Kidney (tissue), 13 donors: ENCODE measurements at regions not wholly inside any gene's neighbourhood (a gene's known extent, or its start where the extent isn't known, plus 50 kb on each side); places are given as distances from the start of the nearest gene placed in this dataset.

ENCODE experiments used
- DNase-seq, 5 donors: peaks; one replicate each; pipeline ENCODE4 v3.0.0-alpha.2; 2013 to 2020
- FAIRE-seq: peaks from 2 replicates; lab custom pipeline; 2012; peaks lifted over from hg19 to GRCh38; lab: Jason Lieb, UNC
- H3K27ac ChIP-seq, 2 donors: one replicate each; pipeline ENCODE4 v1.7.0; 2013; ENCODE audit warnings: low read depth in 2 of 2, low read length in 2 of 2, inconsistent platforms in 1 of 2
- H3K27me3 ChIP-seq: one replicate; pipeline ENCODE4 v1.7.1; 2013; ENCODE audit warnings: low read length, inconsistent platforms; ENCODE audit not compliant: control insufficient read depth, insufficient read depth
- H3K36me3 ChIP-seq, 3 donors: one replicate each; pipeline versions ENCODE4 v1.7.0 to v1.7.1; 2013; ENCODE audit warnings: low read length in 3 of 3, control low read depth in 1 of 3, inconsistent platforms in 1 of 3; ENCODE audit not compliant: insufficient read depth in 3 of 3, control insufficient read depth in 2 of 3
- H3K4me1 ChIP-seq, 3 donors: one replicate each; pipeline versions ENCODE4 v1.7.0 to v1.7.1; 2013; ENCODE audit warnings: low read length in 3 of 3, inconsistent platforms in 1 of 3, low read depth in 1 of 3; ENCODE audit not compliant: control insufficient read depth in 2 of 3, insufficient read depth in 2 of 3
- H3K4me3 ChIP-seq, 3 donors: one replicate each; pipeline versions ENCODE4 v1.7.0 to v1.8.1; 2013; ENCODE audit warnings: low read length in 3 of 3, control low read depth in 1 of 3, inconsistent platforms in 1 of 3
- H3K9ac ChIP-seq, 3 donors: one replicate each; pipeline versions ENCODE4 v1.7.0 to v1.7.1; 2013; ENCODE audit warnings: low read length in 3 of 3, control low read depth in 1 of 3, inconsistent platforms in 1 of 3
- H3K9me3 ChIP-seq, 3 donors: one replicate each; pipeline versions ENCODE4 v1.7.0 to v1.7.1; 2013; ENCODE audit warnings: low read length in 3 of 3, control low read depth in 1 of 3, inconsistent platforms in 1 of 3; ENCODE audit not compliant: control insufficient read depth in 2 of 3, insufficient read depth in 1 of 3
- CTCF ChIP-seq: IDR thresholded peaks from 3 replicates; pipeline ENCODE4 v1.5.1; 2012; ENCODE audit warnings: mild to moderate bottlenecking, moderate library complexity, borderline replicate concordance; ENCODE audit not compliant: insufficient read depth; ENCODE audit errors: extremely low read depth
- intact Hi-C: fragments of 100-400 bp; cut with DNase I; formaldehyde crosslinking; loops from one replicate; pipeline ENCODE4 v1.11.1; 2022
- donor health status: control.
- donor health status: control.
- donor health status: control.
- donor health status: control.
- donor health status: control.
- donor health status: DM: yes; HTN: yes; CAD: no.
- donor health status: Normal renal cell carcinoma (clear cell type).

DNA sequence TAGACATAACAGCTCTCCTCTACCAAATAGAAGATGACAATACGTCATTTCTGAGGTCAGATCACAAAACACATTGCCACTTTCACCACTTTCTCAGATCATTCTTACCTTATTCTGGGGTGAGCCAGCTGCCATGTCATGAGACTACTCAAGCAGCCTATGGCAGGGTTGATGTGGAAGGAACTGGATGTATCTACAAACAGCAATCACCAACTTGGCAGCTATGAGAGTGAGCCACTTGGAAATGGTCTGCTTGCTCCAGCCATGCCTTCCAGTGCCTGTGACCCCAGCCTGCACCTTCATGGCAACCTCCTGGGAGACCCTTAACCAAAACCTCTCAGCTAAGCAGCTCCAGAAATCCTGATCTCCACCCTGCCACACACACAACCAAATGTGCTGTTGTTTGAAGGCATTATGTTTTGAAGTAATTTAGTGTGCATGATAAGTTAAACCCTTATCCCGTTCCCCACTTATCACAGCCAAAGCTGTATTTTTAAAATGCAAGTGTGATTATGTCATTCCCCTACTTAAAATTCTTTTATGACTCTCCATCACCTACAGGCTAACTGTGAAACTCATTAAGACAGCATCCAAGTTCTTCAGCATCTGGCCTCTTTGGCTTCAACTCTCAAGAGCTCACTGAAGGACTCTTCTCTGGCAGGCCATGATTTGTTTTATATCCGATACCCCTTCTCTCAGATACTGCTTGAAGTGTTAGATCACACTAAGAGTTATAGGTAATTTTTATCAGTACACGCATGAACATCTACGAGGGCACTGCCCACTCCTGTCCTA is 150.6 kb downstream of the LY86 start:
- H3K9me3 ChIP-seq = no peaks in the 10 kb centered on the region
- H3K4me3 ChIP-seq = no peak overlapping the region
- no peaks in the 10 kb centered on the region for H3K27me3 ChIP-seq
- intact Hi-C loops = no loop called here
- no peaks in the 10 kb centered on the region for H3K36me3 ChIP-seq
- FAIRE-seq (no peak), DNase-seq (no peak)
- peaks cover 0 to 8% (median 0%) of the 10 kb centered on the region in 3 donors for H3K4me1 ChIP-seq
- no peak overlapping the region for H3K27ac ChIP-seq
- no peak overlapping the region for H3K9ac ChIP-seq
- no peak for TF ChIP-seq CTCF

DNA sequence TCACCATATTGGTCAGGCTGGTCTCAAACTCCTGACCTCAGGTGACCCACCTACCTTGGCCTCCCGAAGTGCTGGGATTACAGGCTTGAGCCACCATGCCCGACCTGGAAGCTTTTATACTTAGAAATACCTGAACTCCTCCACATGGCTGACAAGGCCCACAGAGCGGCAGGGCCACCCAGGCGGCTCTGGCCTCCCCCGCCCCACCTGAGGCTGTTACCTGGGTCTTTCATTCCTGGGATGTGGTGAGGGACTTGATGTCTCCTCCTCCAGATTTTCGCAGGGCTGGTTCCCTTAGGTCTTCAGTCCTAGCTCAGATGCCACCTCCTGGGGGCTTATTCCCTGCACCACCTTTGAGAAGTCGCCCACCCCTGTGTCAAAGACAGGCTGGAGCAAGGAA is 152.1 kb downstream of the LY86 start:
- no peaks in the 10 kb centered on the region for H3K9me3 ChIP-seq
- no peak overlapping the region for H3K27ac ChIP-seq
- no peak overlapping the region for H3K4me3 ChIP-seq
- TF ChIP-seq CTCF = no peak
- FAIRE-seq (no peak), DNase-seq (no peak)
- H3K4me1 ChIP-seq = peaks cover 0 to 8% (median 0%) of the 10 kb centered on the region in 3 donors
- no peak overlapping the region for H3K9ac ChIP-seq
- intact Hi-C loops = no loop called here
- H3K27me3 ChIP-seq = no peaks in the 10 kb centered on the region
- H3K36me3 ChIP-seq = no peaks in the 10 kb centered on the region

GRCh38 chr6:6741264-6741663 is 152.7 kb downstream of the LY86 start:
- FAIRE-seq (no peak), DNase-seq (no peak)
- H3K27me3 ChIP-seq = no peaks in the 10 kb centered on the region
- H3K27ac ChIP-seq = no peak overlapping the region
- no peak overlapping the region for H3K9ac ChIP-seq
- peaks cover 0 to 8% (median 0%) of the 10 kb centered on the region in 3 donors for H3K4me1 ChIP-seq
- no peaks in the 10 kb centered on the region for H3K36me3 ChIP-seq
- no peaks in the 10 kb centered on the region for H3K9me3 ChIP-seq
- no peak overlapping the region for H3K4me3 ChIP-seq
- intact Hi-C loops = no loop called here
- no peak for TF ChIP-seq CTCF
